GM12878 (cell line): ENCODE measurements at regions not wholly inside any gene's neighbourhood (a gene's known extent, or its start where the extent isn't known, plus 50 kb on each side); places are given as distances from the start of the nearest gene placed in this dataset.

Experiments
- CTCF ChIP-seq, 3 experiments: IDR thresholded peaks in 2 of 3; conservative IDR thresholded peaks in 1 of 3; 2 replicates each; pipeline ENCODE4 v1.5.1; 2011; ENCODE audit warnings: low read depth in 3 of 3, low read length in 3 of 3, mild to moderate bottlenecking in 3 of 3, control low read depth in 2 of 3, moderate library complexity in 2 of 3, inconsistent platforms in 1 of 3, mixed read lengths in 1 of 3; ENCODE audit not compliant: control insufficient read depth in 2 of 3, insufficient read depth in 1 of 3; ENCODE audit errors: extremely low read depth in 1 of 3
- ELK1 ChIP-seq: IDR thresholded peaks from 2 replicates; pipeline ENCODE4 v1.6.1; 2012; ENCODE audit warnings: low read depth, low read length, improper control_type of control experiment
- EP300 ChIP-seq, 2 experiments: fragments of 150-350 bp in 1 of 2; IDR thresholded peaks; 2 replicates each; pipeline ENCODE4 v1.6.1; 2011 to 2012; ENCODE audit warnings: low read depth in 2 of 2, low read length in 2 of 2, borderline replicate concordance in 1 of 2, improper control_type of control experiment in 1 of 2, inconsistent platforms in 1 of 2; ENCODE audit not compliant: control insufficient read depth in 1 of 2
- EZH2 ChIP-seq: IDR thresholded peaks from 2 replicates; pipeline ENCODE4 v1.6.1; 2012; ENCODE audit warnings: low read depth, mild to moderate bottlenecking, control low read depth, inconsistent platforms, low read length, borderline replicate concordance; ENCODE audit not compliant: control insufficient read depth
- GATAD2B ChIP-seq: fragments of 450-650 bp; conservative IDR thresholded peaks from 2 replicates; pipeline ENCODE4 v1.6.1; 2017; ENCODE audit warnings: low read depth, mild to moderate bottlenecking, moderate library complexity
- JUNB ChIP-seq: IDR thresholded peaks from 2 replicates; pipeline ENCODE4 v1.6.1; 2016; ENCODE audit warnings: antibody characterized with exemption, mild to moderate bottlenecking
- KAT2A ChIP-seq: conservative IDR thresholded peaks from 2 replicates; pipeline ENCODE4 v1.6.1; 2011; ENCODE audit warnings: low read depth, low read length; ENCODE audit not compliant: control insufficient read depth
- KDM1A ChIP-seq: fragments of 200-600 bp; sonication (generic); IDR thresholded peaks from 2 replicates; pipeline ENCODE4 v1.6.1; 2016; ENCODE audit warnings: borderline replicate concordance
- NRF1 ChIP-seq: conservative IDR thresholded peaks from 2 replicates; pipeline ENCODE4 v1.6.1; 2011; ENCODE audit warnings: mild to moderate bottlenecking, low read depth, low read length, improper control_type of control experiment
- POLR2A ChIP-seq: IDR thresholded peaks from 2 replicates; pipeline ENCODE4 v1.6.1; 2011; ENCODE audit warnings: low read depth, mild to moderate bottlenecking, low read length
- RELB ChIP-seq: fragments of 450-650 bp; IDR thresholded peaks from 2 replicates; pipeline ENCODE4 v1.6.1; 2017; ENCODE audit warnings: low read depth, mild to moderate bottlenecking, moderate library complexity
- SMC3 ChIP-seq: IDR thresholded peaks from 2 replicates; pipeline ENCODE4 v1.6.1; 2011; ENCODE audit warnings: low read length, improper control_type of control experiment, borderline replicate concordance
- SP1 ChIP-seq: IDR thresholded peaks from one replicate; pipeline ENCODE4 v1.6.1; 2011; ENCODE audit warnings: low read depth, low read length
- SUZ12 ChIP-seq: fragments of 200-600 bp; sonication (generic); IDR thresholded peaks from one replicate; pipeline ENCODE4 v1.6.1; 2018; ENCODE audit warnings: antibody characterized with exemption, mild to moderate bottlenecking; ENCODE audit not compliant: unreplicated experiment

- TF ChIP-seq CTCF (IDR thresholded peaks at IDR 0.05 in 2 of 3, conservative IDR thresholded peaks at IDR 0.05 in 1 of 3; ENCODE audit: control insufficient read depth in 2 of 3, extremely low read depth in 1 of 3, insufficient read depth in 1 of 3, low read depth in 3 of 3, low read length in 3 of 3) (no peak), ELK1 (no peak), SMC3 (no peak), RELB (no peak), KDM1A (no peak), NRF1 (no peak), JUNB (no peak), EZH2 (no peak), SP1 (no peak), EP300 (IDR thresholded peaks at IDR 0.05; ENCODE audit: borderline replicate concordance in 1 of 2, control insufficient read depth in 1 of 2, low read depth in 2 of 2, low read length in 2 of 2) (no peak), POLR2A (no peak), GATAD2B (no peak), KAT2A (no peak), SUZ12 (no peak)
These were observed 58.8 kb upstream of the ADGRA1 start for GRCh38 chr10:133028956-133029355.
